IMR-90 (cell line): ENCODE measurements at regions not wholly inside any gene's neighbourhood (a gene's known extent, or its start where the extent isn't known, plus 50 kb on each side); places are given as distances from the start of the nearest gene placed in this dataset.

ENCODE experiments used
- ATAC-seq: fragments of 200-7000 bp; cut with Tn5 transposase; 2 replicates; pipeline ENCODE4 v1.9.1; 2020; ENCODE audit warnings: low read depth, mild to moderate bottlenecking, moderate library complexity
- BruUV-seq: library from RNA; stranded (reverse); fragments of 400-500 nt; replicated peaks from 2 replicates; lab custom pipeline; 2021; lab: Mats Ljungman, UMichigan
- CTCF ChIA-PET: fragments of 300-600 bp; formaldehyde crosslinking; extraction: SDS; loops from one replicate; lab custom pipeline; 2021; ENCODE audit warnings: antibody characterized with exemption; lab: Yijun Ruan, JAX
- POLR2A ChIA-PET: fragments of 300-600 bp; sonication (Branson Sonifier 250); formaldehyde crosslinking; loops from one replicate; lab custom pipeline; 2022; ENCODE audit warnings: antibody characterized with exemption; ENCODE audit not compliant: unreplicated experiment; lab: Charles Lee
- DNase-seq: peaks from one replicate; pipeline ENCODE4 v3.0.0; 2013
- H2AFZ ChIP-seq: replicated peaks from 2 replicates; pipeline ENCODE3; 2013; ENCODE audit warnings: low read length, mild to moderate bottlenecking; ENCODE audit not compliant: poor library complexity
- H2AK5ac ChIP-seq: 2 replicates; pipeline ENCODE4 v1.6.1; 2013; ENCODE audit warnings: low read depth, low read length, inconsistent platforms
- H2AK9ac ChIP-seq: replicated peaks from 2 replicates; pipeline ENCODE3; 2013; ENCODE audit warnings: mild to moderate bottlenecking, low read depth, low read length, moderate library complexity; ENCODE audit not compliant: poor library complexity
- H2BK120ac ChIP-seq: 2 replicates; pipeline ENCODE4 v1.6.1; 2013; ENCODE audit warnings: low read depth, low read length, inconsistent platforms
- H2BK15ac ChIP-seq: 3 replicates; pipeline ENCODE4 v1.6.1; 2013; ENCODE audit warnings: low read depth, low read length, inconsistent platforms
- H2BK20ac ChIP-seq: 2 replicates; pipeline ENCODE4 v1.6.1; 2013; ENCODE audit warnings: low read depth, mild to moderate bottlenecking, inconsistent platforms, low read length, moderate library complexity
- H2BK5ac ChIP-seq: 2 replicates; pipeline ENCODE4 v1.6.1; 2013; ENCODE audit warnings: mild to moderate bottlenecking, low read depth, low read length, inconsistent platforms; ENCODE audit not compliant: poor library complexity, severe bottlenecking
- H3K14ac ChIP-seq: replicated peaks from 2 replicates; pipeline ENCODE4 v1.6.1; 2013; ENCODE audit warnings: low read depth, low read length, inconsistent platforms
- H3K18ac ChIP-seq: 2 replicates; pipeline ENCODE4 v1.6.1; 2013; ENCODE audit warnings: low read depth, low read length, control low read depth
- H3K23ac ChIP-seq: 2 replicates; pipeline ENCODE4 v1.6.1; 2013; ENCODE audit warnings: low read depth, low read length, inconsistent platforms
- H3K27ac ChIP-seq: 2 replicates; pipeline ENCODE4 v1.5.1; 2013; ENCODE audit warnings: mild to moderate bottlenecking, control low read depth, low read length; ENCODE audit not compliant: insufficient read depth
- H3K27me3 ChIP-seq: 2 replicates; pipeline ENCODE4 v1.6.1; 2013; ENCODE audit warnings: low read length; ENCODE audit not compliant: control insufficient read depth, insufficient read depth
- H3K36me3 ChIP-seq: 2 replicates; pipeline ENCODE4 v1.6.1; 2013; ENCODE audit warnings: low read length, mixed read lengths; ENCODE audit not compliant: control insufficient read depth, insufficient read depth
- H3K4ac ChIP-seq: 2 replicates; pipeline ENCODE4 v1.6.1; 2013; ENCODE audit warnings: low read depth, low read length, inconsistent platforms
- H3K4me1 ChIP-seq: 2 replicates; pipeline ENCODE4 v1.6.1; 2013; ENCODE audit warnings: low read length, mixed read lengths; ENCODE audit not compliant: control insufficient read depth, insufficient read depth
- H3K4me2 ChIP-seq: 2 replicates; pipeline ENCODE4 v1.6.1; 2013; ENCODE audit warnings: low read depth, mild to moderate bottlenecking, control low read depth, low read length, moderate library complexity
- H3K4me3 ChIP-seq: 2 replicates; pipeline ENCODE4 v1.5.1; 2013; ENCODE audit warnings: low read depth, mild to moderate bottlenecking, control low read depth, low read length, moderate library complexity; ENCODE audit not compliant: insufficient read depth
- H3K56ac ChIP-seq: 2 replicates; pipeline ENCODE4 v1.6.1; 2013; ENCODE audit warnings: low read length, inconsistent platforms; ENCODE audit not compliant: insufficient read depth; ENCODE audit errors: extremely low read depth
- H3K79me1 ChIP-seq, 2 experiments: 2 replicates each; pipeline ENCODE4 v1.6.1; 2013; ENCODE audit warnings: low read length in 2 of 2, inconsistent platforms in 1 of 2, low read depth in 1 of 2
- H3K9ac ChIP-seq: 2 replicates; pipeline ENCODE4 v1.6.1; 2013; ENCODE audit warnings: low read depth, low read length, control low read depth
- H3K9me1 ChIP-seq: 2 replicates; pipeline ENCODE4 v1.6.1; 2013; ENCODE audit warnings: low read length, inconsistent platforms; ENCODE audit not compliant: insufficient read depth
- H3K9me3 ChIP-seq: 2 replicates; pipeline ENCODE4 v1.6.1; 2013; ENCODE audit warnings: low read length; ENCODE audit not compliant: control insufficient read depth, insufficient read depth
- H4K20me1 ChIP-seq: 2 replicates; pipeline ENCODE4 v1.6.1; 2013; ENCODE audit warnings: low read length, inconsistent platforms; ENCODE audit not compliant: insufficient read depth
- H4K5ac ChIP-seq: 2 replicates; pipeline ENCODE4 v1.6.1; 2013; ENCODE audit warnings: mild to moderate bottlenecking, low read depth, low read length, control low read depth
- H4K8ac ChIP-seq, 2 experiments: 2 replicates each; pipeline ENCODE4 v1.6.1; 2013; ENCODE audit warnings: low read depth in 2 of 2, low read length in 2 of 2, control low read depth in 1 of 2, inconsistent platforms in 1 of 2
- H4K91ac ChIP-seq: 2 replicates; pipeline ENCODE4 v1.6.1; 2013; ENCODE audit warnings: low read depth, low read length, inconsistent platforms; ENCODE audit not compliant: insufficient read depth
- CEBPB ChIP-seq: IDR thresholded peaks from 2 replicates; pipeline ENCODE4 v1.6.1; 2012; ENCODE audit warnings: low read depth, low read length, improper control_type of control experiment
- CTCF ChIP-seq: conservative IDR thresholded peaks from 2 replicates; pipeline ENCODE4 v1.5.1; 2012; ENCODE audit warnings: mild to moderate bottlenecking, low read depth, low read length, improper control_type of control experiment
- ELK1 ChIP-seq: fragments of 150-350 bp; IDR thresholded peaks from 2 replicates; pipeline ENCODE4 v1.6.1; 2016; ENCODE audit warnings: low read depth, mild to moderate bottlenecking, low read length, moderate library complexity, borderline replicate concordance
- MAFK ChIP-seq: IDR thresholded peaks from 2 replicates; pipeline ENCODE4 v1.6.1; 2012; ENCODE audit warnings: low read depth, low read length, improper control_type of control experiment
- MXI1 ChIP-seq: IDR thresholded peaks from 2 replicates; pipeline ENCODE4 v1.6.1; 2012; ENCODE audit warnings: low read depth, mild to moderate bottlenecking, low read length, moderate library complexity, borderline replicate concordance
- POLR2A ChIP-seq: IDR thresholded peaks from 2 replicates; pipeline ENCODE4 v1.6.1; 2012; ENCODE audit warnings: mild to moderate bottlenecking, low read depth, low read length
- RAD21 ChIP-seq: IDR thresholded peaks from 2 replicates; pipeline ENCODE4 v1.6.1; 2012; ENCODE audit warnings: low read length, improper control_type of control experiment
- RCOR1 ChIP-seq: IDR thresholded peaks from 2 replicates; pipeline ENCODE4 v1.6.1; 2012; ENCODE audit warnings: mild to moderate bottlenecking, low read length, improper control_type of control experiment; ENCODE audit not compliant: insufficient replicate concordance
- RFX5 ChIP-seq: IDR thresholded peaks from 2 replicates; pipeline ENCODE4 v1.8.0; 2012; ENCODE audit warnings: low read depth, mild to moderate bottlenecking, low read length, moderate library complexity
- SMC3 ChIP-seq: fragments of 150-350 bp; IDR thresholded peaks from 2 replicates; pipeline ENCODE4 v1.6.1; 2016; ENCODE audit warnings: low read depth, mild to moderate bottlenecking, antibody characterized with exemption, low read length, moderate library complexity
- WGBS, 2 experiments: methylation state at CpG; one replicate each; pipeline versions ENCODE4 v1.1.5 to v1.1.7; 2013; ENCODE audit warnings: missing lambda C conversion rate in 2 of 2; ENCODE audit not compliant: insufficient read length in 1 of 2; ENCODE audit errors: extremely low coverage in 2 of 2; 5-methylcytosine and 5-hydroxymethylcytosine counted together
- dilution Hi-C: fragments of 300-500 bp; cut with HindIII; formaldehyde crosslinking; loops from one replicate; pipeline ENCODE4 v1.14.3; 2018; ENCODE audit warnings: low sequenced_read_pairs; ENCODE audit not compliant: unreplicated experiment
- in situ Hi-C: fragments of 300-500 bp; cut with MboI; formaldehyde crosslinking; loops from 3 replicates; pipeline ENCODE4 v1.14.3; 2019; ENCODE audit warnings: low sequenced_read_pairs, inconsistent platforms, mixed read lengths
- intact Hi-C: fragments of 100-400 bp; cut with micrococcal nuclease; formaldehyde crosslinking; loops from 2 replicates; pipeline ENCODE4 v1.10.0; 2022

DNA sequence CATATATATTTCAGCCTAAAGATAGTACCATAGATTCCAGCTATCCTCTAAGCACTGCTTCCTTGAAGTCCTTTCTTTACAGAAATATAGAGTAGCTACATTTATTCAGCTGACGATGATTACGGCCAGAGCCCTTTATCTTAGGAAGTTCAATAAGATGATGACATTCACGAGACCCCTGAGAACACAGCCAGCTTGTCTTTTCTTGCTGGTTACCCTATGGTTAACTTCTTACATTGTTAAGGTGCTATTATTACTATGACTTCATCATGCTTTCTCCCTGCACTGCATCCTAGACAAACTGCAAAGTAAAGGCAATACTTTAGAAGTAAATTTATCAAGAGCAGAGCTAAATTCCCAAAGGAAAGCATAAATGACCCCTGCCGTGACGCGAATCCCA lies 214.4 kb upstream of the LRFN5 start:
- intact Hi-C loops (no loop called here), dilution Hi-C loops (no loop called here), in situ Hi-C loops (no loop called here)
- Histone ChIP-seq H3K27me3 (no peaks in the 10 kb centered on the region), H2AK9ac (no peak overlapping the region), H3K36me3 (no peaks in the 10 kb centered on the region), H3K4me1 (no peaks in the 10 kb centered on the region), H3K9me1 (no peaks in the 10 kb centered on the region), H2BK15ac (no peak overlapping the region), H2AK5ac (no peak overlapping the region), H2BK20ac (no peak overlapping the region), H3K23ac (no peak overlapping the region), H3K4ac (no peak overlapping the region), H4K91ac (no peak overlapping the region), H3K27ac (no peak overlapping the region), H4K5ac (no peak overlapping the region), H3K9me3 (peaks cover 2% of the 10 kb centered on the region; the same call in 1 of the 2 replicates), H3K9ac (no peak overlapping the region), H4K20me1 (no peaks in the 10 kb centered on the region), H3K4me2 (no peak overlapping the region), H3K79me1 (no peaks in the 10 kb centered on the region), H3K18ac (no peak overlapping the region), H3K4me3 (no peak overlapping the region), H3K14ac (no peak overlapping the region), H2AFZ (no peak overlapping the region), H2BK5ac (no peak overlapping the region), H2BK120ac (no peak overlapping the region), H3K56ac (no peak overlapping the region), H4K8ac (no peak overlapping the region)
- WGBS, 2 experiments = no CpG with 5 or more reads among the region's 6 CpGs
- no peak for DNase-seq
- no peak for TF ChIP-seq RAD21
- no peak for TF ChIP-seq RCOR1
- no peak for TF ChIP-seq CEBPB
- no peak for TF ChIP-seq MAFK
- TF ChIP-seq CTCF = no peak
- TF ChIP-seq ELK1 = no peak
- no peak for TF ChIP-seq POLR2A
- TF ChIP-seq SMC3 = no peak
- TF ChIP-seq MXI1 = no peak
- TF ChIP-seq RFX5 = no peak
- no peak for ATAC-seq
- ChIA-PET CTCF (no interaction called here), POLR2A (no interaction called here)
- no TSS peak for BruUV-seq
